ENCODE measurements at regions not wholly inside any gene's neighbourhood (a gene's known extent, or its start where the extent isn't known, plus 50 kb on each side); places are given as distances from the start of the nearest gene placed in this dataset.

DNA sequence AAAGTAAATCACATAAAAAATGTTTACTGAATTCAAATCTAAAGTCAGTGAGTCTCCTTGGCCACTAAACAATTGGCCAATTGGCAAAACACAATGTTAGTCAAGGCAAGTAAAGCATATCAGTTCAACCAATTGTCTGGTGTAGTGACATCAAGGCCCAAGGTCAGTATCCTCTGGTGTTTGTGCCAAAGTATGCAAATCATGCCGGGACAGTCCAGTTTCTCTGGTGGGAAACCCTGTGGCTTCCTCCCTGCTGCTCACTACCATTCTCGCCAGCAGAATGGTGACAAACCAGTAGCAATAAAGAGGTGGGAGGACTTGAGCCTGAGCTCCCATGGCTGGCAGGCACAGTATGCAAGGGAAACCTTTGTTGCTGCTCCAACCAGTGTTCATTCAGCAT, 314.9 kb upstream of the FGF13 start:
- Histone ChIP-seq H3K27me3 (ENCODE audit: insufficient read depth, poor library complexity, severe bottlenecking) (no peaks in the 10 kb centered on the region), H3K27ac (replicated peaks) (no peak overlapping the region), H3K4me3 (replicated peaks; ENCODE audit: insufficient read depth, low read length) (no peak overlapping the region)
- TF ChIP-seq, protein P1, sequence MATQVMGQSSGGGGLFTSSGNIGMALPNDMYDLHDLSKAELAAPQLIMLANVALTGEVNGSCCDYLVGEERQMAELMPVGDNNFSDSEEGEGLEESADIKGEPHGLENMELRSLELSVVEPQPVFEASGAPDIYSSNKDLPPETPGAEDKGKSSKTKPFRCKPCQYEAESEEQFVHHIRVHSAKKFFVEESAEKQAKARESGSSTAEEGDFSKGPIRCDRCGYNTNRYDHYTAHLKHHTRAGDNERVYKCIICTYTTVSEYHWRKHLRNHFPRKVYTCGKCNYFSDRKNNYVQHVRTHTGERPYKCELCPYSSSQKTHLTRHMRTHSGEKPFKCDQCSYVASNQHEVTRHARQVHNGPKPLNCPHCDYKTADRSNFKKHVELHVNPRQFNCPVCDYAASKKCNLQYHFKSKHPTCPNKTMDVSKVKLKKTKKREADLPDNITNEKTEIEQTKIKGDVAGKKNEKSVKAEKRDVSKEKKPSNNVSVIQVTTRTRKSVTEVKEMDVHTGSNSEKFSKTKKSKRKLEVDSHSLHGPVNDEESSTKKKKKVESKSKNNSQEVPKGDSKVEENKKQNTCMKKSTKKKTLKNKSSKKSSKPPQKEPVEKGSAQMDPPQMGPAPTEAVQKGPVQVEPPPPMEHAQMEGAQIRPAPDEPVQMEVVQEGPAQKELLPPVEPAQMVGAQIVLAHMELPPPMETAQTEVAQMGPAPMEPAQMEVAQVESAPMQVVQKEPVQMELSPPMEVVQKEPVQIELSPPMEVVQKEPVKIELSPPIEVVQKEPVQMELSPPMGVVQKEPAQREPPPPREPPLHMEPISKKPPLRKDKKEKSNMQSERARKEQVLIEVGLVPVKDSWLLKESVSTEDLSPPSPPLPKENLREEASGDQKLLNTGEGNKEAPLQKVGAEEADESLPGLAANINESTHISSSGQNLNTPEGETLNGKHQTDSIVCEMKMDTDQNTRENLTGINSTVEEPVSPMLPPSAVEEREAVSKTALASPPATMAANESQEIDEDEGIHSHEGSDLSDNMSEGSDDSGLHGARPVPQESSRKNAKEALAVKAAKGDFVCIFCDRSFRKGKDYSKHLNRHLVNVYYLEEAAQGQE (IDR thresholded peaks at IDR 0.05; ENCODE audit: insufficient replicate concordance, low read depth): no peak
- TF ChIP-seq, protein P2, sequence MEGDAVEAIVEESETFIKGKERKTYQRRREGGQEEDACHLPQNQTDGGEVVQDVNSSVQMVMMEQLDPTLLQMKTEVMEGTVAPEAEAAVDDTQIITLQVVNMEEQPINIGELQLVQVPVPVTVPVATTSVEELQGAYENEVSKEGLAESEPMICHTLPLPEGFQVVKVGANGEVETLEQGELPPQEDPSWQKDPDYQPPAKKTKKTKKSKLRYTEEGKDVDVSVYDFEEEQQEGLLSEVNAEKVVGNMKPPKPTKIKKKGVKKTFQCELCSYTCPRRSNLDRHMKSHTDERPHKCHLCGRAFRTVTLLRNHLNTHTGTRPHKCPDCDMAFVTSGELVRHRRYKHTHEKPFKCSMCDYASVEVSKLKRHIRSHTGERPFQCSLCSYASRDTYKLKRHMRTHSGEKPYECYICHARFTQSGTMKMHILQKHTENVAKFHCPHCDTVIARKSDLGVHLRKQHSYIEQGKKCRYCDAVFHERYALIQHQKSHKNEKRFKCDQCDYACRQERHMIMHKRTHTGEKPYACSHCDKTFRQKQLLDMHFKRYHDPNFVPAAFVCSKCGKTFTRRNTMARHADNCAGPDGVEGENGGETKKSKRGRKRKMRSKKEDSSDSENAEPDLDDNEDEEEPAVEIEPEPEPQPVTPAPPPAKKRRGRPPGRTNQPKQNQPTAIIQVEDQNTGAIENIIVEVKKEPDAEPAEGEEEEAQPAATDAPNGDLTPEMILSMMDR (IDR thresholded peaks at IDR 0.05; ENCODE audit: insufficient read depth, low read length): no peak
- TF ChIP-seq SPI1 (IDR thresholded peaks at IDR 0.05; ENCODE audit: borderline replicate concordance, low read depth): no peak
- no peak for TF ChIP-seq POLR2AphosphoS5 (IDR thresholded peaks at IDR 0.05; ENCODE audit: low read depth)
- TF ChIP-seq GABPA (IDR thresholded peaks at IDR 0.05; ENCODE audit: low read depth): no peak
- DNase-seq (ENCODE audit: low read depth in 1 of 2, low spot score in 1 of 2): no peak

DNA sequence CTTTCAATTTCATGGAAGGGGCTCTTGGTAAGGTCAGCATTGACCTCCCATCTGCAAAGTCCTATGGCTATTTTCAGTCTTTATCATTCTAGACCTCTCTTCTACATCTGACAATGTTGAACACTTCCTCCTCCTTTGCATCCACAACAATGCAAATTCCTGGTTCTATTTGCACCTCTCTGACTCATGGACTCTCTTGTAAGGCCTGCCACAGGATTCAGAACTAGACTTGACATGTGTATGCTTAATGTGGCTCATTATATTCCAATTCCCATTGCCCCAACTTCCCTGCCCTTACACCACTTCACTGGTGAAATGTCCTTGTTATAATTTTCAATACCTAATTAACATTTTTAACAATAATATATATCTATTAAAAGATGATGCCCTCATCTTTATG, 314.3 kb upstream of the FGF13 start:
- Histone ChIP-seq H3K4me3 (replicated peaks; ENCODE audit: insufficient read depth, low read length) (no peak overlapping the region), H3K27me3 (ENCODE audit: insufficient read depth, poor library complexity, severe bottlenecking) (no peaks in the 10 kb centered on the region), H3K27ac (replicated peaks) (no peak overlapping the region)
- TF ChIP-seq GABPA (IDR thresholded peaks at IDR 0.05; ENCODE audit: low read depth) (no peak), POLR2AphosphoS5 (IDR thresholded peaks at IDR 0.05; ENCODE audit: low read depth) (no peak), SPI1 (IDR thresholded peaks at IDR 0.05; ENCODE audit: borderline replicate concordance, low read depth) (no peak)
- TF ChIP-seq, protein P2 (IDR thresholded peaks at IDR 0.05; ENCODE audit: insufficient read depth, low read length): no peak
- TF ChIP-seq, protein P1 (IDR thresholded peaks at IDR 0.05; ENCODE audit: insufficient replicate concordance, low read depth): no peak
- DNase-seq (ENCODE audit: low read depth in 1 of 2, low spot score in 1 of 2): no peak

DNA sequence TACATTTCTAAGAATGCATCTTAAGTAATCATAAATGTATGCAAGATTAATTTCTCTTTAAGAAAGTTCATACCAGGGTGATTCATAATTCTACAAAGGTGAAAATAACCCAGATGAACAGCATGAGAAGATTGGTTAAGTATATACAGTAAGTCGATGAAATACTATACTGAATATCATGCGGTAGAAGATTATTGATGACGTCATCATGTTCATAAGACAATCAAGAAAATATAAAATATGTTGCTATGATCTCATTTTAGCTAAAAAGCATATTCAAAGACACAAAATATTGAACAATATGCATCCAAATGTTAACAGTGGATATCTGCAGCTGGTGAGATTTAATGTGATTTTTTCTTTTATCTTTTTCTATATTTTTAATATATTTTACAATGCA, 312.0 kb upstream of the FGF13 start:
- TF ChIP-seq POLR2AphosphoS5 (IDR thresholded peaks at IDR 0.05; ENCODE audit: low read depth): no peak
- DNase-seq (ENCODE audit: low read depth in 1 of 2, low spot score in 1 of 2): no peak
- H3K4me3 ChIP-seq (replicated peaks; ENCODE audit: insufficient read depth, low read length): no peak overlapping the region
- no peaks in the 10 kb centered on the region for H3K27me3 ChIP-seq (ENCODE audit: insufficient read depth, poor library complexity, severe bottlenecking)
- no peak overlapping the region for H3K27ac ChIP-seq (replicated peaks)

DNA sequence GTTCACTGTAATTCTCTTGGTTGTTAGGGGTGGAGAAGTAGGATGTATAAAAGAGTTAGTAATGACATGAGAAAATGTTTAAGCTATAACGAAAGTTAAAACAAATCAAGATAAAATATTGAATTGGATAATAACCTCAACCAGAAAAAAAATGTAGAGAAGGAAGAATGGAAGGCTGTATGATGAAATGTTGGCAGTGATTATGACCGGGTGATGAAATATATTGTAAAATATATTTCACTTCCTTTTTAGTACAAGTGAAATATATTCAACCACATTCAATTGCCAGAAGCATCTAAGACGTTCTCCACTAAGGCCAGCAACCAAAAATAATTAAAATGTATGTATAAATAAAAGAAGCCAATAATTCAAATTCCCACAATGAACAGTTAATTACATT, 309.3 kb upstream of the FGF13 start:
- no peak overlapping the region for H3K27ac ChIP-seq (replicated peaks)
- peak in 1 of 2 experiments; percentile 1 for DNase-seq (ENCODE audit: low read depth in 1 of 2, low spot score in 1 of 2)
- no peaks in the 10 kb centered on the region for H3K27me3 ChIP-seq (ENCODE audit: insufficient read depth, poor library complexity, severe bottlenecking)
- no peak for TF ChIP-seq GABPA (IDR thresholded peaks at IDR 0.05; ENCODE audit: low read depth)
- TF ChIP-seq SPI1 (IDR thresholded peaks at IDR 0.05; ENCODE audit: borderline replicate concordance, low read depth): no peak
- TF ChIP-seq POLR2AphosphoS5 (IDR thresholded peaks at IDR 0.05; ENCODE audit: low read depth): no peak
- TF ChIP-seq, protein P1 (IDR thresholded peaks at IDR 0.05; ENCODE audit: insufficient replicate concordance, low read depth): no peak
- H3K4me3 ChIP-seq (replicated peaks; ENCODE audit: insufficient read depth, low read length): no peak overlapping the region

Measured in HL-60 (cell line).